Endothelial cell (in vitro differentiated cells): ENCODE measurements at regions not wholly inside any gene's neighbourhood (a gene's known extent, or its start where the extent isn't known, plus 50 kb on each side); places are given as distances from the start of the nearest gene placed in this dataset.

Experiments used
- DNase-seq: peaks from one replicate; pipeline ENCODE4 v3.0.0; 2021; ENCODE audit warnings: low spot score
- H3K27ac Mint-ChIP-seq: one replicate; pipeline ENCODE4 v1.8.0; 2021; ENCODE audit warnings: mixed read lengths, inconsistent platforms; ENCODE audit not compliant: unreplicated experiment
- H3K27me3 Mint-ChIP-seq: one replicate; pipeline ENCODE4 v1.8.0; 2021; ENCODE audit warnings: mild to moderate bottlenecking, moderate library complexity, mixed read lengths, inconsistent platforms; ENCODE audit not compliant: unreplicated experiment
- H3K36me3 Mint-ChIP-seq: one replicate; pipeline ENCODE4 v1.8.0; 2021; ENCODE audit warnings: mild to moderate bottlenecking, low read depth, mixed read lengths, inconsistent platforms; ENCODE audit not compliant: unreplicated experiment
- H3K4me1 Mint-ChIP-seq: one replicate; pipeline ENCODE4 v1.8.0; 2021; ENCODE audit warnings: mild to moderate bottlenecking, mixed read lengths, inconsistent platforms; ENCODE audit not compliant: unreplicated experiment
- H3K4me3 Mint-ChIP-seq: one replicate; pipeline ENCODE4 v1.8.0; 2021; ENCODE audit warnings: mild to moderate bottlenecking, mixed read lengths, inconsistent platforms; ENCODE audit not compliant: unreplicated experiment
- H3K9me3 Mint-ChIP-seq: one replicate; pipeline ENCODE4 v1.8.0; 2021; ENCODE audit warnings: mixed read lengths, inconsistent platforms; ENCODE audit not compliant: unreplicated experiment
- TF ChIP-seq, protein P1 (sequence below): fragments of 200-600 bp; sonication (generic); IDR thresholded peaks from one replicate; pipeline ENCODE4 v1.5.0; 2021; ENCODE audit warnings: antibody characterized with exemption; ENCODE audit not compliant: unreplicated experiment

DNA sequence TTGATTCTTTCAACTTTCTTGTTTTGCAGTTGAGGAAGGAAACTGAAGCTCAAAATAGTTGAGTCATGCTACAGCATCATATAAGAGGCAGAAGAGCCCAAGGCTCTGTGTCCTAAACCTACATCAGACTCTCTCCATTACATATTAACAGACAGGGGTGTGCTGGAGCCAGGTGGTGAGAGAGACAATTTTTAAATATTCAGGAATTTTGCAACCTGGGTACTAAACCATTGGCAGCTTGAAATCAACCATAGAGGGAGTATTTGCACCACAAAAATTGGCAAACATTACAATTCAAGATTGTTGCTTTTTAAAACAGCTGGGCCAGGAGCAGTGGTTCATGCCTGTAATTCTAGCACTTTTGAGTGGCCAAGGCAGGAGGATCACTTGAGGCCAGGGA lies 65.8 kb upstream of the SOX4 start:
- no peaks in the 10 kb centered on the region for H3K36me3 Mint-ChIP-seq
- TF ChIP-seq, protein P1, sequence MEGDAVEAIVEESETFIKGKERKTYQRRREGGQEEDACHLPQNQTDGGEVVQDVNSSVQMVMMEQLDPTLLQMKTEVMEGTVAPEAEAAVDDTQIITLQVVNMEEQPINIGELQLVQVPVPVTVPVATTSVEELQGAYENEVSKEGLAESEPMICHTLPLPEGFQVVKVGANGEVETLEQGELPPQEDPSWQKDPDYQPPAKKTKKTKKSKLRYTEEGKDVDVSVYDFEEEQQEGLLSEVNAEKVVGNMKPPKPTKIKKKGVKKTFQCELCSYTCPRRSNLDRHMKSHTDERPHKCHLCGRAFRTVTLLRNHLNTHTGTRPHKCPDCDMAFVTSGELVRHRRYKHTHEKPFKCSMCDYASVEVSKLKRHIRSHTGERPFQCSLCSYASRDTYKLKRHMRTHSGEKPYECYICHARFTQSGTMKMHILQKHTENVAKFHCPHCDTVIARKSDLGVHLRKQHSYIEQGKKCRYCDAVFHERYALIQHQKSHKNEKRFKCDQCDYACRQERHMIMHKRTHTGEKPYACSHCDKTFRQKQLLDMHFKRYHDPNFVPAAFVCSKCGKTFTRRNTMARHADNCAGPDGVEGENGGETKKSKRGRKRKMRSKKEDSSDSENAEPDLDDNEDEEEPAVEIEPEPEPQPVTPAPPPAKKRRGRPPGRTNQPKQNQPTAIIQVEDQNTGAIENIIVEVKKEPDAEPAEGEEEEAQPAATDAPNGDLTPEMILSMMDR: no peak
- no peaks in the 10 kb centered on the region for H3K9me3 Mint-ChIP-seq
- H3K27me3 Mint-ChIP-seq: peaks cover under 1% of the 10 kb centered on the region
- H3K4me3 Mint-ChIP-seq: no peak overlapping the region
- no peak overlapping the region for H3K27ac Mint-ChIP-seq
- H3K4me1 Mint-ChIP-seq: no peaks in the 10 kb centered on the region
- no peak for DNase-seq

- no peak for DNase-seq
- Mint-ChIP-seq H3K27ac (no peak overlapping the region), H3K9me3 (no peaks in the 10 kb centered on the region), H3K4me3 (no peak overlapping the region), H3K27me3 (no peaks in the 10 kb centered on the region), H3K36me3 (no peaks in the 10 kb centered on the region), H3K4me1 (peaks cover 6% of the 10 kb centered on the region)
- TF ChIP-seq, protein P1: no peak
Observed at GRCh38 chr6:21529431-21529830, 64.1 kb upstream of the SOX4 start.

DNA sequence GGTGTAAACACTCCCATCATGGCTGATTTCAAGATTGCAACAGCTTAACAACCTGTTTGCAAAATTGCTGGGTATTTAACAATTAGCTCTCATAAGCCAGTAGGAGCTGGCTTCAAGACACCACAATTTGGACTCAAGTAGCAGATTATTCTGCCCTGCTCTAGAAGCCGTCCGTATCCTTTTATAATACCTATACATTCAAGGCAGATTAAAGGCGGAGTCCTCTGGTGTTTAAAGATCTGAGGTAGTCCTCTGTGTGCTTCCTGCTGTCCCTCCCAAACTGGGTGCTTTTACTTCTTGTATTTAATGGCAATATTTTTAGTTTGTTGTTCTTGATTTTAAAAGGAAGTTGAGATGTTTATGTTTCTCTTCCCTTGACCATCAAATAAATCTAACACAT lies 62.2 kb upstream of the SOX4 start:
- no peak for DNase-seq
- Mint-ChIP-seq H3K9me3 (no peaks in the 10 kb centered on the region), H3K4me1 (peaks cover 13% of the 10 kb centered on the region), H3K27me3 (no peaks in the 10 kb centered on the region), H3K4me3 (no peak overlapping the region), H3K36me3 (no peaks in the 10 kb centered on the region), H3K27ac (no peak overlapping the region)
- TF ChIP-seq, protein P1: no peak

- Mint-ChIP-seq H3K27ac (no peak overlapping the region), H3K4me1 (peaks cover 13% of the 10 kb centered on the region)
Observed at GRCh38 chr6:21533678-21534077, 59.9 kb upstream of the SOX4 start.

GRCh38 chr6:21536280-21536766 lies 57.2 kb upstream of the SOX4 start:
- Mint-ChIP-seq H3K36me3 (no peaks in the 10 kb centered on the region), H3K4me1 (peaks cover 13% of the 10 kb centered on the region), H3K27ac (no peak overlapping the region), H3K9me3 (no peaks in the 10 kb centered on the region), H3K4me3 (no peak overlapping the region), H3K27me3 (peaks cover 2% of the 10 kb centered on the region)
- TF ChIP-seq, protein P1: no peak
- no peak for DNase-seq

More at GRCh38 chr6:21533678-21534077, 59.9 kb upstream of the SOX4 start:
- no peaks in the 10 kb centered on the region for H3K36me3 Mint-ChIP-seq
- no peak for DNase-seq
- H3K4me3 Mint-ChIP-seq: no peak overlapping the region
- H3K9me3 Mint-ChIP-seq: no peaks in the 10 kb centered on the region
- H3K27me3 Mint-ChIP-seq: no peaks in the 10 kb centered on the region
- TF ChIP-seq, protein P1: no peak
